Esophagus squamous epithelium (tissue), 5 donors: ENCODE measurements at regions not wholly inside any gene's neighbourhood (a gene's known extent, or its start where the extent isn't known, plus 50 kb on each side); places are given as distances from the start of the nearest gene placed in this dataset.
"Not testable (repeated sequence)": the region's sequence is repeated elsewhere in the genome, so short reads cannot be mapped to it uniquely, and the experiment has no call there.

Source experiments
- DNase-seq: peaks from one replicate; lab custom pipeline; 2025; lab: John Stamatoyannopoulos, UW
- H3K27ac ChIP-seq, 4 donors: fragments of 200-600 bp; sonication (generic); one replicate each; pipeline ENCODE4 v1.5.1; 2016 to 2019; ENCODE audit warnings: mild to moderate bottlenecking in 1 of 4
- H3K27me3 ChIP-seq, 4 donors: fragments of 200-600 bp; sonication (generic); 1 replicate in 3 of 4; 2 replicates in 1 of 4; pipeline versions ENCODE4 v1.5.1 to v1.6.0; 2017 to 2021; ENCODE audit warnings: antibody characterized with exemption in 1 of 4
- H3K36me3 ChIP-seq, 3 donors: fragments of 200-600 bp; sonication (generic); one replicate each; pipeline ENCODE4 v1.5.1; 2016 to 2019
- H3K4me1 ChIP-seq, 3 donors: fragments of 200-600 bp; sonication (generic); one replicate each; pipeline ENCODE4 v1.5.1; 2017 to 2019
- H3K4me3 ChIP-seq, 4 donors: fragments of 200-600 bp; sonication (generic); 1 replicate in 3 of 4; 2 replicates in 1 of 4; pipeline ENCODE4 v1.5.1; 2016 to 2019; ENCODE audit warnings: mild to moderate bottlenecking in 2 of 4, moderate library complexity in 1 of 4
- H3K9me3 ChIP-seq, 3 donors: fragments of 200-600 bp; sonication (generic); one replicate each; pipeline ENCODE4 v1.5.1; 2016 to 2019
- POLR2A ChIP-seq, 4 donors: fragments of 450-650 bp; IDR thresholded peaks; one replicate each; pipeline ENCODE4 v1.6.1; 2017; ENCODE audit warnings: antibody characterized with exemption in 4 of 4, mild to moderate bottlenecking in 4 of 4, moderate library complexity in 3 of 4
- WGBS, 2 donors: methylation state at CpG; one replicate each; pipeline ENCODE4 v1.1.5; 2018; 5-methylcytosine and 5-hydroxymethylcytosine counted together
- intact Hi-C: fragments of 100-400 bp; cut with DNase I; formaldehyde crosslinking; loops from one replicate; pipeline ENCODE4 v1.15.0; 2022
- TF ChIP-seq, protein P1 (sequence below), 6 experiments: fragments of 450-650 bp in 4 of 6; fragments of 200-600 bp in 2 of 6; sonication (generic) in 2 of 6; IDR thresholded peaks; one replicate each; pipeline ENCODE4 v1.5.1; 2016 to 2019; ENCODE audit warnings: antibody characterized with exemption in 6 of 6, mild to moderate bottlenecking in 4 of 6, moderate library complexity in 4 of 6
- donor health status: DM: yes; HTN: yes; CAD: no.

GRCh38 chr15:87549860-87550259 lies 706.7 kb downstream of the NTRK3 start:
- 76 to 88% methylated on average over 6 of the region's 6 CpGs for WGBS, 2 donors
- TF ChIP-seq, protein P1, sequence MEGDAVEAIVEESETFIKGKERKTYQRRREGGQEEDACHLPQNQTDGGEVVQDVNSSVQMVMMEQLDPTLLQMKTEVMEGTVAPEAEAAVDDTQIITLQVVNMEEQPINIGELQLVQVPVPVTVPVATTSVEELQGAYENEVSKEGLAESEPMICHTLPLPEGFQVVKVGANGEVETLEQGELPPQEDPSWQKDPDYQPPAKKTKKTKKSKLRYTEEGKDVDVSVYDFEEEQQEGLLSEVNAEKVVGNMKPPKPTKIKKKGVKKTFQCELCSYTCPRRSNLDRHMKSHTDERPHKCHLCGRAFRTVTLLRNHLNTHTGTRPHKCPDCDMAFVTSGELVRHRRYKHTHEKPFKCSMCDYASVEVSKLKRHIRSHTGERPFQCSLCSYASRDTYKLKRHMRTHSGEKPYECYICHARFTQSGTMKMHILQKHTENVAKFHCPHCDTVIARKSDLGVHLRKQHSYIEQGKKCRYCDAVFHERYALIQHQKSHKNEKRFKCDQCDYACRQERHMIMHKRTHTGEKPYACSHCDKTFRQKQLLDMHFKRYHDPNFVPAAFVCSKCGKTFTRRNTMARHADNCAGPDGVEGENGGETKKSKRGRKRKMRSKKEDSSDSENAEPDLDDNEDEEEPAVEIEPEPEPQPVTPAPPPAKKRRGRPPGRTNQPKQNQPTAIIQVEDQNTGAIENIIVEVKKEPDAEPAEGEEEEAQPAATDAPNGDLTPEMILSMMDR (IDR thresholded peaks at IDR 0.05), result no peak
- no peak for TF ChIP-seq POLR2A (IDR thresholded peaks at IDR 0.05)
- peaks cover 0 to 9% (median 0%) of the 10 kb centered on the region in 3 donors for H3K9me3 ChIP-seq
- H3K27ac ChIP-seq, result no peak overlapping the region
- intact Hi-C loops, result no loop called here
- H3K4me1 ChIP-seq, result no peaks in the 10 kb centered on the region
- DNase-seq, result no peak
- no peak overlapping the region for H3K4me3 ChIP-seq
- no peaks in the 10 kb centered on the region for H3K36me3 ChIP-seq
- H3K27me3 ChIP-seq, result no peaks in the 10 kb centered on the region

- Histone ChIP-seq H3K27ac (no peak overlapping the region), H3K4me3 (no peak overlapping the region), H3K4me1 (no peaks in the 10 kb centered on the region), H3K36me3 (no peaks in the 10 kb centered on the region), H3K27me3 (no peaks in the 10 kb centered on the region), H3K9me3 (peaks cover 0 to 9% (median 0%) of the 10 kb centered on the region in 3 donors)
- no peak for DNase-seq
- intact Hi-C loops, result no loop called here
- TF ChIP-seq, protein P1 (IDR thresholded peaks at IDR 0.05), result no peak
- no peak for TF ChIP-seq POLR2A (IDR thresholded peaks at IDR 0.05)
Measured at GRCh38 chr15:87549296-87549695, 707.2 kb downstream of the NTRK3 start.

- H3K27me3 ChIP-seq, H3K4me1 ChIP-seq, H3K36me3 ChIP-seq, intact Hi-C loops, H3K4me3 ChIP-seq, H3K9me3 ChIP-seq, H3K27ac ChIP-seq, DNase-seq: not testable (repeated sequence)
- 83 to 88% methylated on average over 11 to 14 of the region's 14 CpGs for WGBS, 2 donors
Measured at GRCh38 chr15:87548590-87548989, 707.9 kb downstream of the NTRK3 start.

DNA sequence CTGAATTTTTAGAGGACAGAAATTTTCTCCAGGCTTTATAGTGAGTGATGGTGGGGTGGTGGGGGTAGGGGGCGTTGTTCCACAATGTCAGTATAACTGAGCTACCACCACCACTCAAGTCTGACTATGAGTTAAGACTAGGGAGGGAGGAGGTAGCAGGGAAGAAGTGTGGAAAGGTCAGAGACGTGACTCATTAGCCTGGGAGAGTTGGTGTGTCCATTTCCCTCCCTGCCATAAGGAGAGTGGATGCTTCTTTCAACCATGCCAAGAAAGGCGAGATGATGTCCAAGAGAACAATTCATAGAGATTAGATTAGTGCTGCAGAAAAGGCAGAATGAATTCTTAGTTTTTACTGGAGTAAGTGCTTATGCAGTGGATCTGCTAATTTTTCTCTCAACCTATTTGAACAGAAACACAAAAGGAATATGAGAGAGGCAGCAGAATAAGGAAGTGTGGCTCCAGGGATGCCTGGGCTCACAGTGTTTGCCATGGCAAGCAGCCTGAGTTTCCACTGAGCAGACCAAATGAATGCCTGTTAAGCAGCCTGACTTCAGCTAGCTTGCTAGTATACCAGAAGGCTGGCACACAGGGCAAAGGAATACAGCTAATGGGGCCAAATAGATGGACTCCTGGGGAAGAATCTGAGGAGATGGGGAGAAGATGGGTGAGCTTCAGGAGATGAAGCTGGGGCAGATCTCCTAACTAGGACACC lies 708.9 kb downstream of the NTRK3 start:
- no peaks in the 10 kb centered on the region for H3K36me3 ChIP-seq
- 41 to 56% methylated on average over 3 of the region's 3 CpGs for WGBS, 2 donors
- no peak overlapping the region for H3K4me3 ChIP-seq
- no peaks in the 10 kb centered on the region for H3K27me3 ChIP-seq
- no peaks in the 10 kb centered on the region for H3K4me1 ChIP-seq
- H3K27ac ChIP-seq, result no peak overlapping the region
- TF ChIP-seq, protein P1 (IDR thresholded peaks at IDR 0.05), result no peak
- H3K9me3 ChIP-seq, result no peaks in the 10 kb centered on the region
- intact Hi-C loops, result no loop called here
- no peak for DNase-seq

GRCh38 chr15:87538327-87538834 lies 718.2 kb downstream of the NTRK3 start:
- 34 to 59% methylated on average over 3 of the region's 3 CpGs for WGBS, 2 donors
- no peak overlapping the region for H3K4me3 ChIP-seq

More at GRCh38 chr15:87538327-87538834, 718.2 kb downstream of the NTRK3 start:
- no peak for DNase-seq
- TF ChIP-seq POLR2A (IDR thresholded peaks at IDR 0.05), result no peak
- TF ChIP-seq, protein P1 (IDR thresholded peaks at IDR 0.05), result no peak
- H3K9me3 ChIP-seq, result peaks cover 0 to 6% (median 0%) of the 10 kb centered on the region in 3 donors
- H3K27me3 ChIP-seq, result no peaks in the 10 kb centered on the region
- H3K4me1 ChIP-seq, result no peaks in the 10 kb centered on the region
- H3K36me3 ChIP-seq, result no peaks in the 10 kb centered on the region
- no peak overlapping the region for H3K27ac ChIP-seq
- intact Hi-C loops, result no loop called here
